GM13976 (cell line): ENCODE measurements at regions not wholly inside any gene's neighbourhood (a gene's known extent, or its start where the extent isn't known, plus 50 kb on each side); places are given as distances from the start of the nearest gene placed in this dataset.

Experiments
- DNase-seq: peaks from one replicate; pipeline ENCODE4 v3.0.0; 2012; ENCODE audit warnings: low spot score
- CTCF ChIP-seq: IDR thresholded peaks from 2 replicates; pipeline ENCODE4 v1.5.1; 2012; ENCODE audit warnings: borderline replicate concordance, mild to moderate bottlenecking; ENCODE audit not compliant: insufficient read depth; ENCODE audit errors: extremely low read depth, missing control alignments, control extremely low read depth
- in situ Hi-C: fragments of 300-500 bp; cut with MboI; formaldehyde crosslinking; loops from one replicate; pipeline ENCODE4 v1.12.0; 2022; ENCODE audit warnings: low sequenced_read_pairs, mixed read lengths, inconsistent platforms; ENCODE audit not compliant: unreplicated experiment

- no peak for TF ChIP-seq CTCF
- in situ Hi-C loops = no loop called here
- no peak for DNase-seq
Measured at GRCh38 chr9:115481769-115482168, 363.8 kb upstream of the TNC start.

GRCh38 chr9:115482747-115483146, 364.8 kb upstream of the TNC start:
- no peak for DNase-seq
- in situ Hi-C loops = no loop called here
- no peak for TF ChIP-seq CTCF

- DNase-seq = no peak
- no peak for TF ChIP-seq CTCF
- in situ Hi-C loops = no loop called here
Measured at GRCh38 chr9:115492869-115493268, 374.9 kb upstream of the TNC start.

DNA sequence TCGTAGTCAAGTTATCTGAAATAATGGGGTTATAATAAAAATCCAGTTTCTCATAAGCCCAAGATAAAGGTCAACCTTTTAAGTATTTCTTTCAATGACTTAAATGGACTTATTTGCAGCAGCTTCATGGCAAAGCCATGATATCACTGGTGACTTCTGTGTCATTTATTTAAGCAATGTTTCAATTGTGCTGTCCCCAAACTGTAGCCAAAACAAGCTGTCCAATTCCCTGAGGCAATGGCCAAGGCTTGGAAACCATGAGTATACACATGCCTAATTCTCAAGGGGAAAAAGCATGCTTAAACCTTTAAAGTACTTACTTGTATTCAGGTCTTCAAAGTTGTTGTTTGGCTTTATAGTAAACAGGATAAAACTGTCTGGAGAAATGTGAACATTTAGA, 376.4 kb upstream of the TNC start:
- in situ Hi-C loops = no loop called here
- no peak for DNase-seq
- no peak for TF ChIP-seq CTCF

DNA sequence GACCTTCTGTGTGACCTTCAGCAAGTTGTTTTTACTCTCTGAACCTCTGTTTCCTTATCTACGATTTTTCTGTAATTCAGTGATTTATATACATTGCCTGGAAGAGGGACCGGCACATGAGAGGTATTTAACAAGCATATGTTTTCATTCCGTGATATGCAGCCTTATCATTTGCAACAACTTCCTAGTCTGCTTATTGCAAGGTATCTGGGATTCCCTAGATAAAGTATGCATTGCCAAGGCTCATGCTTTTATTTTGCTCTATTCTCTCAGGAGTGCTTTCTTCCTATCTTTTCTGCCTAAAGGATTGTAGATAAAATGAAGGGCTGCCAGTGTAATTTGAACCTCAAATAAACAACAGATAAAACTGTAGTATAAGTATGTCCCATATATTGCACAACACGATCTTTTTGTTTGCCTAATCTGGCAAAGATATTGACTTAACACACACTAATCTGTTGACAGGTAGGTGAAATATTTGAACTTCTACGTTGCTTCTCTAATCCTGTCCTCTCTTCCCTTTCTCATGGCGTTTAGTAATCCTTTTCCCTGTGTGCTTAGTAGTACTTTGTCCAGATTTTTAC, 377.2 kb upstream of the TNC start:
- DNase-seq = no peak
- no peak for TF ChIP-seq CTCF
- in situ Hi-C loops = no loop called here

- no peak for DNase-seq
- in situ Hi-C loops = no loop called here
- no peak for TF ChIP-seq CTCF
Measured at GRCh38 chr9:115495836-115496235, 377.9 kb upstream of the TNC start.

- in situ Hi-C loops = no loop called here
- no peak for TF ChIP-seq CTCF
- no peak for DNase-seq
Measured at GRCh38 chr9:115498303-115498702, 380.3 kb upstream of the TNC start.
